H1 (cell line): ENCODE measurements at regions not wholly inside any gene's neighbourhood (a gene's known extent, or its start where the extent isn't known, plus 50 kb on each side); places are given as distances from the start of the nearest gene placed in this dataset.

ENCODE experiments used
- ASH2L ChIP-seq: fragments of 200-600, 300-600 bp; sonication (generic); IDR thresholded peaks from one replicate; pipeline ENCODE4 v1.7.1; 2017; ENCODE audit warnings: low read length
- CHD2 ChIP-seq: IDR thresholded peaks from 2 replicates; pipeline ENCODE4 v1.6.1; 2012; ENCODE audit warnings: low read length, improper control_type of control experiment
- POU5F1 ChIP-seq: IDR thresholded peaks from 2 replicates; pipeline ENCODE4 v1.6.1; 2011; ENCODE audit warnings: low read depth, mild to moderate bottlenecking, low read length, moderate library complexity
- TCF12 ChIP-seq: IDR thresholded peaks from 2 replicates; pipeline ENCODE4 v1.6.1; 2011; ENCODE audit warnings: low read depth, mild to moderate bottlenecking, low read length

DNA sequence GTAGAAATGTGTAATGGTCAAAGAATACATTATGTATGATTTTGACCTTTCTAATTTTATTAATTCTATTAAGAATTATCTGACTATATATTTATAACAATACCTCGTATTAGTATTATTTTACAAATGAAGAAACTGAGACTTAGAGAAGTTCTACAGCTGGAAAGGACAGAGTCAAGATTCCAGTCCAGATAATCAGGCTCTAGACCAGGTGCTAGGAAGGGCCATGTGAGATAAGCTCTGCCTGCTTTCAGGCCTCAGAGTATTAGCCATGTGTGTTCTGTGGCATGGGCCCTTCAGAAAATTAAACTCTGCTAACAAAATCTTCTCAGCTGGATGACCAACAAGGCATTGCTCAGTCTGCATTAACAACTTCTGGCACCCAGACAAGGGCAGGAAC is 87.5 kb downstream of the CD200R1L start (continued):
- TF ChIP-seq CHD2 (no peak), TCF12 (no peak), POU5F1 (no peak), ASH2L (no peak)
